ENCODE measurements at regions not wholly inside any gene's neighbourhood (a gene's known extent, or its start where the extent isn't known, plus 50 kb on each side); places are given as distances from the start of the nearest gene placed in this dataset.

- dilution Hi-C loops (cut with MboI; ENCODE audit: extremely low pct_ligation_motif_present, low sequenced_read_pairs): no loop called here
- no peak overlapping the region for H3K4me3 ChIP-seq (ENCODE audit: control insufficient read depth in 2 of 3, extremely low read depth in 1 of 3, insufficient read depth in 2 of 3, low read depth in 1 of 3, low read length in 3 of 3)
- no peaks in the 10 kb centered on the region for H3K79me2 ChIP-seq (ENCODE audit: control insufficient read depth, insufficient read depth, low read length)
- TF ChIP-seq EZH2 (IDR thresholded peaks at IDR 0.05; ENCODE audit: low read length) (no peak), CTCF (optimal IDR thresholded peaks at IDR 0.05 in 1 of 3, IDR thresholded peaks at IDR 0.05 in 1 of 3, conservative IDR thresholded peaks at IDR 0.05 in 1 of 3; ENCODE audit: extremely low read depth in 1 of 3, insufficient read depth in 2 of 3, low read length in 3 of 3) (no peak)
- peak overlapping the region; percentile 2 for H2AFZ ChIP-seq (ENCODE audit: control insufficient read depth, low read length)
- FAIRE-seq (peak; percentile 74), DNase-seq (ENCODE audit: low read depth, low spot score) (no peak)
- H3K4me2 ChIP-seq (ENCODE audit: control insufficient read depth, extremely low read depth, insufficient read depth, low read depth, low read length): no peak overlapping the region
- H3K9ac ChIP-seq (ENCODE audit: control insufficient read depth, extremely low read depth, insufficient read depth, low read length): no peak overlapping the region
- no peaks in the 10 kb centered on the region for H3K9me1 ChIP-seq (ENCODE audit: control insufficient read depth, extremely low read depth, insufficient read depth, low read length)
- H3K4me1 ChIP-seq (ENCODE audit: control insufficient read depth, extremely low read depth, insufficient read depth, low read length): peaks cover 6% of the 10 kb centered on the region
- no peaks in the 10 kb centered on the region for H3K9me3 ChIP-seq (ENCODE audit: control insufficient read depth, low read depth, low read length)
- H3K27ac ChIP-seq (ENCODE audit: control insufficient read depth, insufficient read depth, low read length): no peak overlapping the region
- H4K20me1 ChIP-seq (ENCODE audit: control insufficient read depth, extremely low read depth, insufficient read depth, low read length): no peaks in the 10 kb centered on the region
- H3K27me3 ChIP-seq (ENCODE audit: control insufficient read depth, extremely low read depth, insufficient read depth, low read length): no peaks in the 10 kb centered on the region
- no peaks in the 10 kb centered on the region for H3K36me3 ChIP-seq (ENCODE audit: control insufficient read depth in 2 of 2, extremely low read depth in 1 of 2, insufficient read depth in 2 of 2, low read length in 2 of 2)
Measured at GRCh38 chr3:82088749-82089148, 327.3 kb upstream of the GBE1 start.

- Histone ChIP-seq H3K9me3 (ENCODE audit: control insufficient read depth, low read depth, low read length) (no peaks in the 10 kb centered on the region), H4K20me1 (ENCODE audit: control insufficient read depth, extremely low read depth, insufficient read depth, low read length) (no peaks in the 10 kb centered on the region), H2AFZ (ENCODE audit: control insufficient read depth, low read length) (peak overlapping the region; percentile 70), H3K79me2 (ENCODE audit: control insufficient read depth, insufficient read depth, low read length) (no peaks in the 10 kb centered on the region), H3K4me2 (ENCODE audit: control insufficient read depth, extremely low read depth, insufficient read depth, low read depth, low read length) (peak overlapping the region; percentile 43), H3K9ac (ENCODE audit: control insufficient read depth, extremely low read depth, insufficient read depth, low read length) (no peak overlapping the region), H3K4me1 (ENCODE audit: control insufficient read depth, extremely low read depth, insufficient read depth, low read length) (peaks cover 6% of the 10 kb centered on the region), H3K27ac (ENCODE audit: control insufficient read depth, insufficient read depth, low read length) (peak overlapping the region; percentile 15), H3K36me3 (ENCODE audit: control insufficient read depth in 2 of 2, extremely low read depth in 1 of 2, insufficient read depth in 2 of 2, low read length in 2 of 2) (no peaks in the 10 kb centered on the region), H3K9me1 (ENCODE audit: control insufficient read depth, extremely low read depth, insufficient read depth, low read length) (no peaks in the 10 kb centered on the region), H3K27me3 (ENCODE audit: control insufficient read depth, extremely low read depth, insufficient read depth, low read length) (no peaks in the 10 kb centered on the region), H3K4me3 (ENCODE audit: control insufficient read depth in 2 of 3, extremely low read depth in 1 of 3, insufficient read depth in 2 of 3, low read depth in 1 of 3, low read length in 3 of 3) (no peak overlapping the region)
- dilution Hi-C loops (cut with MboI; ENCODE audit: extremely low pct_ligation_motif_present, low sequenced_read_pairs): no loop called here
- no peak for DNase-seq (ENCODE audit: low read depth, low spot score)
- TF ChIP-seq CTCF (optimal IDR thresholded peaks at IDR 0.05 in 1 of 3, IDR thresholded peaks at IDR 0.05 in 1 of 3, conservative IDR thresholded peaks at IDR 0.05 in 1 of 3; ENCODE audit: extremely low read depth in 1 of 3, insufficient read depth in 2 of 3, low read length in 3 of 3): no peak
- no peak for TF ChIP-seq EZH2 (IDR thresholded peaks at IDR 0.05; ENCODE audit: low read length)
- FAIRE-seq: peak; percentile 98
Measured at GRCh38 chr3:82087958-82088357, 326.5 kb upstream of the GBE1 start.

Measured in keratinocyte (primary cell).